Breast epithelium (tissue), 3 donors: ENCODE measurements at regions not wholly inside any gene's neighbourhood (a gene's known extent, or its start where the extent isn't known, plus 50 kb on each side); places are given as distances from the start of the nearest gene placed in this dataset.

ENCODE experiments used
- POLR2A ChIP-seq: fragments of 450-650 bp; IDR thresholded peaks from one replicate; pipeline ENCODE4 v1.6.1; 2016; ENCODE audit warnings: antibody characterized with exemption, mild to moderate bottlenecking, moderate library complexity
- POLR2AphosphoS5 ChIP-seq, 3 donors: sonication (generic); formaldehyde crosslinking; IDR thresholded peaks; one replicate each; pipeline ENCODE4 v1.6.1; 2017; ENCODE audit warnings: antibody characterized with exemption in 3 of 3
- TF ChIP-seq, protein P1 (sequence below), 3 donors: fragments of 450-650 bp; IDR thresholded peaks; one replicate each; pipeline ENCODE4 v1.5.1; 2016 to 2017; ENCODE audit warnings: antibody characterized with exemption in 3 of 3, mild to moderate bottlenecking in 3 of 3, moderate library complexity in 3 of 3

DNA sequence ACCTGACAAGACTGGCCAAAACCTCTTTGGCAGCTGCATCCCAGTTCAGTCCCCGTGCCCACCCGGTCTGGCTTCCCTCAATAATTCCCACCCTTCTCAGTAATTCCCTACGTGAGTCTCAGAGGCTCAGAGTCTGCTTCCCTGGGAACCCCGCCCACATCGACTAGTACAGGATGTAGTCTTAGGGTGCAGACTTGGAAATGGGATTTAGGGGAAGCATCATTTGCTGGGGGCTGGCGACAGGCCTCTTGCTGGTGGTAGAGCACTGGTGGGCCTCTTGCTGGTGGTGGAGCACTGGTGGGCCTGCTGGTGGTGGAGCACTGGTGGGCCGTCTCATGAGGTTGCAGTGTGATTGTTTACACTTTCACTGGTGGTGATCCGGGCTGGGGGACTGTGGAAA, 199.5 kb upstream of the B3GAT1 start:
- no peak for TF ChIP-seq POLR2A
- TF ChIP-seq, protein P1, sequence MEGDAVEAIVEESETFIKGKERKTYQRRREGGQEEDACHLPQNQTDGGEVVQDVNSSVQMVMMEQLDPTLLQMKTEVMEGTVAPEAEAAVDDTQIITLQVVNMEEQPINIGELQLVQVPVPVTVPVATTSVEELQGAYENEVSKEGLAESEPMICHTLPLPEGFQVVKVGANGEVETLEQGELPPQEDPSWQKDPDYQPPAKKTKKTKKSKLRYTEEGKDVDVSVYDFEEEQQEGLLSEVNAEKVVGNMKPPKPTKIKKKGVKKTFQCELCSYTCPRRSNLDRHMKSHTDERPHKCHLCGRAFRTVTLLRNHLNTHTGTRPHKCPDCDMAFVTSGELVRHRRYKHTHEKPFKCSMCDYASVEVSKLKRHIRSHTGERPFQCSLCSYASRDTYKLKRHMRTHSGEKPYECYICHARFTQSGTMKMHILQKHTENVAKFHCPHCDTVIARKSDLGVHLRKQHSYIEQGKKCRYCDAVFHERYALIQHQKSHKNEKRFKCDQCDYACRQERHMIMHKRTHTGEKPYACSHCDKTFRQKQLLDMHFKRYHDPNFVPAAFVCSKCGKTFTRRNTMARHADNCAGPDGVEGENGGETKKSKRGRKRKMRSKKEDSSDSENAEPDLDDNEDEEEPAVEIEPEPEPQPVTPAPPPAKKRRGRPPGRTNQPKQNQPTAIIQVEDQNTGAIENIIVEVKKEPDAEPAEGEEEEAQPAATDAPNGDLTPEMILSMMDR (IDR thresholded peaks at IDR 0.05) = no peak
- no peak for TF ChIP-seq POLR2AphosphoS5 (IDR thresholded peaks at IDR 0.05)
